ENCODE measurements at regions not wholly inside any gene's neighbourhood (a gene's known extent, or its start where the extent isn't known, plus 50 kb on each side); places are given as distances from the start of the nearest gene placed in this dataset.

GRCh38 chr4:38347251-38347650, 316.7 kb upstream of the KLF3 start:
- DNase-seq, result no peak

DNA sequence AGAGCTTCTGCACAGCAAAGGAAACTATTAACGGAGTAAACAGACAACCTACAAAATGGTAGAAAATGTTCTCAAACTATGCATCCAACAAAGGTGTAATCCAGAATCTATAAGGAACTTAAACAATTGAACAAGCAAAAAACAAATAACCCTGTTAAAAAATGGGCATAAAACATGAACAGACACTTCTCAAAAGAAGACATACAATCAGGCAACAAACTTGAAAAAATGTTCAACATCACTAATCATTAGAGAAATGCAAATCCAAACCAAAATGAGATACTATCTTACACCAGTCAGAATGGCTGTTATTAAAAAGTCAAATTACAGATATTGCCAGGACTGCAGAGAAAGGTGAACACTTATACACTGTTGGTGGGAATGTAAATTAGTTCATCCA, 309.6 kb upstream of the KLF3 start:
- DNase-seq, result no peak

- DNase-seq, result no peak
Measured at GRCh38 chr4:38354872-38355271, 309.1 kb upstream of the KLF3 start.

- no peak for DNase-seq
Measured at GRCh38 chr4:38356686-38357085, 307.3 kb upstream of the KLF3 start.

DNA sequence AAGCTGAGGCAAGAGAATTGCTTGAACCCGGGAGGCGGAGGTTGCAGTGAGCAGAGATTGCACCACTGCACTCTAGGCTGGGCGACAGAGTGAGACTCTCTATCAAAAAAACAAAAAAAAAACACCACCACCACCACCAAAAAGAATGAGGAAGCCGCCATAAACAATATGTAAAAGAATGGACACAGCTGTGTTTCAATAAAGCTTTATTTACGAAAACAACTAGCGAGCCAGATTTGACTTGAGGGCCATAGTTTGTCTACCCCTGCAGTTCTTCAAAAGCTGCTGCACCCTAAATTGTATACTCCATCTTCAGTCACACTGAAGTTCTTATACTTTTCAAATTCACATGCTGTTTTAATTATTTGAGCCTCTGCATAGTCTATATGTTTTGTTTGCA, 306.5 kb upstream of the KLF3 start:
- DNase-seq, result no peak

- DNase-seq, result no peak
Measured at GRCh38 chr4:38359113-38359512, 304.9 kb upstream of the KLF3 start.

DNA sequence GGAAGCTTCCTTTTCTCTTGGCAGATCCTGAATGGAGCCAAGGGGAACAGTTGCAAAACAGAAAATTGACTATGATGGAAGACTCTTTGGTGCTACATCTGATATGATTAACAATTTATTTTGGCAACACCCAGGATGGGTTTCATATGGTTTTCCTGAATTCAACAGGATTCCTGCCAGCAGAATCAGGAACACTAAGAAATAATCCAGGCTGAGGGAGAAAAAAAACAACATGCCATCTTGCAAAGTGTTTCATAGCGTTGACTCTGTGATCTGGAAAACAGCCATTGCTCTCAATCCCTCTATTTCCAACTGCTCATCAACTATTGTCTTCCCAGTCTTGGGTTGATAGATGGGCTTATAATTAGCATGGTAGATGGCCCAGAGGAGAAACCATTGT, 303.8 kb upstream of the KLF3 start:
- no peak for DNase-seq

GRCh38 chr4:38364383-38364963, 299.5 kb upstream of the KLF3 start:
- no peak for DNase-seq

DNA sequence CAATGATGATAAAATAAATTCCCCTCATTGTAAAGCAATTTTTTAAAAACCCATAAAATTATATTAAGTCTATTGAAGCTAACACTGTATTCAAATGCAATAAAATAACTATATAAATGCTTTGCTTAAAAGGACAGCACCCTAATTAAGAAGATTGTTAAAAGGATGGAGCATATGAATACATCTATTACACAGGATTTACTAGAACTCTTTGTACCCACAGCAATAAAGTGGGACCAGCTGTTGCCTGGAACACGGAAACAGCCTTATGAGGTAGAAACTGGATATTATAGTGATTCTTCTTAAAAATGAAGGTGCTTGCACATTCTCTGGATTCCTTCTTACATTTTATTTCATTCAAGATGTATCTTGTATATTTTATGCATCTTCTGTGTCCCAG, 298.7 kb upstream of the KLF3 start:
- no peak for DNase-seq

DNA sequence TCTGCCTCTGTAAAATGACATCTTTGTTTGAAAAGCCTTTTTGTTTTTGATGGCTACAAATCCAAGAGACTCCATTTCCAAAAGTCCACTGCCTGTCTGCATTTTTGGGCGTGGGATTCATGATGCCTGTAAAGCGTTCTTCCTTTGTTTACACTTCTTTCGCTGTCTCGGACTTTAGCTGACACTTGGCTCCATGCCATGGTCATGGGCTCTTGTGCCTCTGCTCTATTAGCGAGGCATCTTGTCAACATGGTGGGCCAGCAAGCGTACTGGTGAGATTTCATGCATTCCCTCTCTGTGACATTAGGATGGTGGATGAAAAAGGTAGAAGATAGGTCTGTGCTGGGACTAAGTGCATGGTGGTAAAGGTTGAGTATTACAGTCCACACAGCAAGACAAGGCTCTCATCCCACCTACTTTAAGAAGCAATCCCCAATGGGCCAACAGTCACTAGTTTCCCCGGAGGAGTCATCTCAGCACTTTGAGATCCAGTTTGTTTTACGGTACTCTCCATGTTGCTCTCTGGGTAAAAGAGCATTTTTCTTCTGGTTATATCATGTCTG, 298.2 kb upstream of the KLF3 start:
- no peak for DNase-seq

- DNase-seq, result no peak
Measured at GRCh38 chr4:38366456-38366855, 297.5 kb upstream of the KLF3 start.

DNA sequence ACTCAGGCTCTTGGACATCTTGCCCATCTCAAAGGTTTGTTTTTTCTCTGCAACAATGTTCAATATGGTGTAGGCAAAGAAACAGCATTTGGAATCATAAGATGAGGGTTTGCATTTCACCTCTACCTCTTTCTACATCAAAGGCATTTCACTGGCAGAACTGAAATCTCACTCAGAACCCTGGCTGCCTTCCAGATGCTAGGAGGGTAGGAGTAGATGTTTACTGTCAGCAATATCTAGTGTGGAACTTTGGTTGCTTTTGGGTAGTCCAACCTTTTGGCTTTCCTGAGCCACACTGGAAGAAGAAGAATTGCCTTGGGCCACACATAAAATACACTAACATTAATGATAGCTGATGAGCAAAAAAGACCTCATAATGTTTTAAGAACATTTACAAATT, 297.0 kb upstream of the KLF3 start:
- no peak for DNase-seq

GRCh38 chr4:38367642-38368174, 296.3 kb upstream of the KLF3 start:
- DNase-seq, result no peak

DNA sequence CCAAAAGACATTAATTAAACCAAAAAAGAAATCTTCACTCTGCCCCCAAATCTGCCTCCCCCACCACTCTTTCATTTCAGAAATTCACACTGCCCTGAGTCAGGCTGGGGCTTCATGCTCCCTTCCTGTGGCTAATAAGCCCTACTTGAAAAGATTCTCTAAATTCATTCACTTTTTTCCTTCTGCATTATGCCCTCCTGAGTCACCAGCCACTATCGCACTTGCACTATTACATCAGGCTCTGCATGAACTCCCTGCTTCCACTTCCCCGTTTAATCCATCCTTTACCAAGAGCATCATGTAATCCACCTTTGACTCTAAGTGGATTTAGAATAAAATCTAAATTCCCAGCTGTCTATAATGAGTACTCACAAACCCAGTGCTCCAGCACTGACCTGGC, 295.4 kb upstream of the KLF3 start:
- DNase-seq, result no peak

- DNase-seq, result no peak
Measured at GRCh38 chr4:38371391-38371851, 292.6 kb upstream of the KLF3 start.

DNA sequence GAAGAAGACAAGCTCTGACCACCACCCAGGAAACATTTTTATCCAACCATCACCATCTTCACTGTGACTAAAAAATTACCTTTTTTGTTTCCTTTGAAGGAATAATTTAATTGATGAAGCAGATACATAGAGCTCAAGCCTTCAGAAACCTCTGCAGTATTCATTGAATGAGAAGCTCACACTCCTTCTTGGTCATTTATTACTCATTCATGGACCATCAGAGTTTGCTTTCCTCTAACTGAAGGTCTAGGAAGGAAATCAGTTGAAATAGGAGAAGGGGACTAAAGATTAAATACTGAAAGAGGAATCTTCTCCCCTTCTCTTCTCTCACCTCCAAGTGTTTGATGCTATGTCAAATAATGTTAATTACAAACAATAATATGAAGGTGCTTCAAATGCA, 290.6 kb upstream of the KLF3 start:
- DNase-seq, result no peak

DNA sequence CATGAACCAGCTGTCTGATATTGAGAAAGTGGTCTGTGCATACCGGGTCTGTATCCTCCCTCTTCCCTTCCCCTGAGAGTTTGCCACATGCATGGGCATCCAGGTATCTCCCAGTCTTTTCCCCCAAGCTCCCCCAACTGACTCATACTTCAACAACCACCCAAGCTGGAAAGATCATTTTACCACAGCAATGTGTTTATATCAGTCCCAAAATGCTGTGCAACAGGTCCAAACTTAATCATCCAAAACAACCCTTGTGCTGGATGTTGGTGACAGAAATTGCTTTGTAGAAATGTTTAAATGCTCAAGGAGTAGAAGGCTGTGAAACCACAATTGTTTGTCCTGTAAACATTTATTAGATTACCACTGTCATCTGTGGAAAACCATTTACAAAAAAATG, 286.8 kb upstream of the KLF3 start:
- DNase-seq, result no peak

DNA sequence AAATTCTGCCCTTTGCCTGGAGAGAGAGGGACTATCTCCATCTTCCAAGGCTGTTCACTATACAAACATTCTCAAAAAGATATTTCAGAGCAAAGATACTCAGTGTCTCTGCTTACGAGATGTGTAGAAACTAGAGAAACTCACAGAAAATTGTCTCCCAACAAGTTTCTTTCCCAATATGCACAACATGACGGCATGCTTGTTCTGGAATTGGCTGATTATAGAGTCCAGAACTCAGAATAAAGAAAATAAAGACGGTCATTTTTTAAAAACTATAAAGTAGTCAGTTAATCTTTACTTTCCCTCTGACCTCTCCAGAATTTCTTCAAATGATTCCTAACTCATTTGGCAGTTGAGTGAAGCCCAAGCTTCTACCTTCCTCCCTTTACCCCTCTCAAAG, 285.5 kb upstream of the KLF3 start:
- DNase-seq, result no peak

DNA sequence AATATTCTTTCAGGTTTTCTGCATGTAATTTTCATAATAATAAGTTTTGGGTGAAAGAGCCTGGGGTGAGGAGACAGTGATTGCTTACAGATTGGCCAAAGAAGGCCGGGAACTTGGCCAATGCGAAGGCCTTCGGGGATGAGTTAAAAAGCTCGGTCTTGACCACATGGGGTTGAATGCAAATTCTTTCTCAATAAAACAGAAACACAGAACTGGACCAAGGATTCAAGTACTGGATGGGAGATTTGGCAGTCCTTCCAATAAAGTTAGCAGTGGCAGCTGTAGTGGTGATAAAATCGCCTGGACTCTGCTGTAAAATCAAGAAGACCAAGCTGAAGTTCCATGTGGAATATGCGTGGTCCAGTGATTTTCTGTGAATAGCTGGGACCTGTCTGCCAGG, 282.2 kb upstream of the KLF3 start:
- no peak for DNase-seq

DNA sequence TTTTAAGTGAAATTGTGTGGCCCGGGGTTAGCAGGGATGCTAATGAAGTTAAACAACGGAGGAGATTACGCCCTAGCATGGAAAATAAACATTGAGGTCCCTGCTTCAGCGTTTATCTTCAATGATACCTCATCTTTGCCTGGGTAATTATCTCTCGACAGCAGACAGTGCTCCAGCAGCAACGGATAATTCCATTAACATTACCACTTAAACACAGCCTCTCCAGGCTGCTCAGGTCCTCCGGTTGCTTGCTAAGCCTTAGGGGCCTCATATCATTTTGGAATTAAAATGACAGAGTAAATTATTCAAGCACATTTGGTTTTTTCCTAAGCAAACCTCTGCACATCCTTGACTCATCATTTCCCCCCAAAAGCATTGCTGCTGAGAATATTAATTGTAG, 281.5 kb upstream of the KLF3 start:
- DNase-seq, result no peak

DNA sequence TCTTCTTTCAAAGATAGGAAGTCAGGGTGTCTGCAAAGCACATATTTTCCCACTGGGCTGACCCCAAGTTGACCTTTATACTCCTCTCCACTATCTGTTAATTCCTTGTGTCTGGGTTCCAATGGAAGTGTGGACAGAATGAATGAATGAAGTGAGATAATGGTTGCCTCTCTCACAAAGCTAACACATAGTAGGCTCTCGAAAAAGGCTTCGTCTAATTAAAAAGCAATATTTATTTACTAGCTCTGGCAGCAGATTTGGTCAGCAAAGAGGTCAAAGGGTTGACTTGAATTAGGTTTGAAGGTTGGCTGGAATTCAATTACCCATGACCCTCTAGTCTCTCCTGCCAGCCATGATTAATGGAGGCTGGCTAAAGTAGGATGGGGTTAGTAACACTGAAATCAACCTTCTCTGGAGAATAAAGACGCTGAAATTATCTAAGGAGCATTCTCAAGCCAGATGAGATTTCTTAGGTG, 280.3 kb upstream of the KLF3 start:
- no peak for DNase-seq

GRCh38 chr4:38385093-38386004, 278.6 kb upstream of the KLF3 start:
- no peak for DNase-seq

- DNase-seq, result no peak
Measured at GRCh38 chr4:38386005-38386551, 277.9 kb upstream of the KLF3 start.
